ENCODE measurements at regions not wholly inside any gene's neighbourhood (a gene's known extent, or its start where the extent isn't known, plus 50 kb on each side); places are given as distances from the start of the nearest gene placed in this dataset.

DNA sequence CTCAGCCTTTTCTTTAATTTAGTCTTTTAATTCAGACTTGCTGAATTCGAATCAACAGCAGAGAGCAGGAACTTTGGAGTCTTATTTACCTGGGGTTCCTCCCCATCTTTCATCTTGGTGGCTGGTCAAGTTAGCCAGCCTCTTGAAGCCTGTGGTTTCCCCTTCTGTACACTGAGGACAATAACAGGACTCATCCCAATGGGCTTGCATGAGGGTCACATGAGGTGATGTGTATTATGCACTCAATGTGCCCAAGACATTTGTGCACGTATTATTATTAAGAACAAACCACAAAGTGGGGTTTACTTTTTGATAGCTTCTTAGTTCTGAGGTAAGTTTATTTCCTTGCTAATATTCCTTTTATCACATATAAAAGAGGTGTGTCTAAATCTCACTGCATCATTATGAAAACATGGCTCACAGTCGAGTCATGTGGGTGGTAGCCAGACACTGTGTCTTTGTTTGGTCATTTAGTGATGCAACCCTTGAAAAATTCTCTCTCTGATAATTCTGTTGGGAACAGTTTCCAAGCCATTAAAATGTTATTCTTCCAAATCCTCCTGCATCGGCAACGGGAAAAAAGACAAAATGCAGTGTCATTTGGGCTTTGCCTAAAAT is 86.5 kb upstream of the GRB10 start:
- intact Hi-C loops (cut with DNase I): no loop called here
- 66 to 72% methylated on average over 5 of the region's 5 CpGs for WGBS, 2 donors
- peaks cover 0 to 29% (median 5%) of the 10 kb centered on the region in 4 donors for H3K4me1 ChIP-seq
- no peak for DNase-seq
- H3K27ac ChIP-seq: no peak overlapping the region
- TF ChIP-seq POLR2AphosphoS5 (IDR thresholded peaks at IDR 0.05) (peak in 1 of 4 donors; percentile 16), EP300 (IDR thresholded peaks at IDR 0.05) (no peak), POLR2A (IDR thresholded peaks at IDR 0.05) (no peak)
- TF ChIP-seq, protein P1, sequence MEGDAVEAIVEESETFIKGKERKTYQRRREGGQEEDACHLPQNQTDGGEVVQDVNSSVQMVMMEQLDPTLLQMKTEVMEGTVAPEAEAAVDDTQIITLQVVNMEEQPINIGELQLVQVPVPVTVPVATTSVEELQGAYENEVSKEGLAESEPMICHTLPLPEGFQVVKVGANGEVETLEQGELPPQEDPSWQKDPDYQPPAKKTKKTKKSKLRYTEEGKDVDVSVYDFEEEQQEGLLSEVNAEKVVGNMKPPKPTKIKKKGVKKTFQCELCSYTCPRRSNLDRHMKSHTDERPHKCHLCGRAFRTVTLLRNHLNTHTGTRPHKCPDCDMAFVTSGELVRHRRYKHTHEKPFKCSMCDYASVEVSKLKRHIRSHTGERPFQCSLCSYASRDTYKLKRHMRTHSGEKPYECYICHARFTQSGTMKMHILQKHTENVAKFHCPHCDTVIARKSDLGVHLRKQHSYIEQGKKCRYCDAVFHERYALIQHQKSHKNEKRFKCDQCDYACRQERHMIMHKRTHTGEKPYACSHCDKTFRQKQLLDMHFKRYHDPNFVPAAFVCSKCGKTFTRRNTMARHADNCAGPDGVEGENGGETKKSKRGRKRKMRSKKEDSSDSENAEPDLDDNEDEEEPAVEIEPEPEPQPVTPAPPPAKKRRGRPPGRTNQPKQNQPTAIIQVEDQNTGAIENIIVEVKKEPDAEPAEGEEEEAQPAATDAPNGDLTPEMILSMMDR (IDR thresholded peaks at IDR 0.05): no peak
- no peaks in the 10 kb centered on the region for H3K27me3 ChIP-seq
- H3K9me3 ChIP-seq: no peaks in the 10 kb centered on the region
- no peak overlapping the region for H3K4me3 ChIP-seq
- H3K36me3 ChIP-seq: no peaks in the 10 kb centered on the region

DNA sequence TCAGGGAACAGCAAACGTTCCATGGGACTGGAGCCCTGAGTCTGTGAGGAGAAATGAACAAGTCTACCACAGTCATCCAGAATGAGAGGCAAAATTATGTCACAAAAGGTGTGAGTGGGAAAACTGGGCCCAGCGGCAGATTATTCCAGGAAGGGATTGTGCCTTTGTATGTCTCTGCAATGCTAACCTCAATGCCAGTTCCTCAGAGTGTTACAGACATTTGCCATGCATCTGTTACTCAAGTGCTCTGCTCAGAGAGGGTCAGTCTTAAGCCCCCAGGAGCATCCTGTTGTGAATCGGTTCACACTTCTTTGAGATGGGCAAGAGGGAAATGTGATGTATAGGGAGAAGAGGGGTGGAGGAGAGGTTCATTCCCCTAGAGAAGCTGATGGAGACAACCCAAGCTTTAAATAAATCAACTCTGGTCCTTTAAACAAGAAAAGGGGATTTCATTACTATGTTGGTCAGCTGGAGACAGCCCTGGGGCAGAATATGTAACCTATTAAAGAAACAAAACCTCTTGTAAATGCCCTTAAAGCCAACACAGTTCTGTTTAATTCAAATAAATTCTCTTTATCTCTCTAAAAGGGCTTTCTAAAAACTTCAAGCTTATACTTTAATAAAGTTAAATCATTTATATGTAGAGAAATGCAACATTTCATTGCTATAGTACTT is 85.9 kb upstream of the GRB10 start:
- Histone ChIP-seq H3K27ac (no peak overlapping the region), H3K9me3 (no peaks in the 10 kb centered on the region), H3K27me3 (no peaks in the 10 kb centered on the region), H3K36me3 (no peaks in the 10 kb centered on the region), H3K4me3 (no peak overlapping the region), H3K4me1 (peaks cover 0 to 29% (median 5%) of the 10 kb centered on the region in 4 donors)
- WGBS, 2 donors: 76 to 82% methylated on average over 3 of the region's 3 CpGs
- intact Hi-C loops (cut with DNase I): no loop called here
- no peak for DNase-seq
- TF ChIP-seq, protein P1 (IDR thresholded peaks at IDR 0.05): no peak
- TF ChIP-seq EP300 (IDR thresholded peaks at IDR 0.05): no peak
- no peak for TF ChIP-seq POLR2AphosphoS5 (IDR thresholded peaks at IDR 0.05)
- no peak for TF ChIP-seq POLR2A (IDR thresholded peaks at IDR 0.05)

DNA sequence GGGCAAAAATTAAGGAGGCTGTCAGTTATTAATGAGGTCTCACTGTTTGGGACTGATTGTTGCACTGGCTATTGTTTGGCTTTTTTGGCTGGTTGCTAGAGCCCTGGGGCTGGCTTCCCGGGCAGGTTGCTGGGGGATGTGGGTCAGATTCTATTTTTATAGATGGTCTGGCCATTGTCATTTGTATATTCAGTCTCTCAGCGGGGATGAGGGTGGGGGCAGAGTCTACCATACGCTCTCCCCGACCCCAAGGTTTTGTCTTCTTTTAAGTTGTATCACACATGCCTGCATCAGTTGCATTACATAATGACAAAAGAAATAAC is 84.3 kb upstream of the GRB10 start:
- intact Hi-C loops (cut with DNase I): no loop called here
- DNase-seq: no peak
- Histone ChIP-seq H3K4me3 (no peak overlapping the region), H3K9me3 (no peaks in the 10 kb centered on the region), H3K27ac (no peak overlapping the region), H3K27me3 (no peaks in the 10 kb centered on the region), H3K4me1 (peaks cover 0 to 29% (median 5%) of the 10 kb centered on the region in 4 donors), H3K36me3 (no peaks in the 10 kb centered on the region)
- 74 to 82% methylated on average over 4 of the region's 4 CpGs for WGBS, 2 donors
- TF ChIP-seq POLR2A (IDR thresholded peaks at IDR 0.05) (no peak), POLR2AphosphoS5 (IDR thresholded peaks at IDR 0.05) (no peak), EP300 (IDR thresholded peaks at IDR 0.05) (no peak)
- TF ChIP-seq, protein P1 (IDR thresholded peaks at IDR 0.05): no peak

DNA sequence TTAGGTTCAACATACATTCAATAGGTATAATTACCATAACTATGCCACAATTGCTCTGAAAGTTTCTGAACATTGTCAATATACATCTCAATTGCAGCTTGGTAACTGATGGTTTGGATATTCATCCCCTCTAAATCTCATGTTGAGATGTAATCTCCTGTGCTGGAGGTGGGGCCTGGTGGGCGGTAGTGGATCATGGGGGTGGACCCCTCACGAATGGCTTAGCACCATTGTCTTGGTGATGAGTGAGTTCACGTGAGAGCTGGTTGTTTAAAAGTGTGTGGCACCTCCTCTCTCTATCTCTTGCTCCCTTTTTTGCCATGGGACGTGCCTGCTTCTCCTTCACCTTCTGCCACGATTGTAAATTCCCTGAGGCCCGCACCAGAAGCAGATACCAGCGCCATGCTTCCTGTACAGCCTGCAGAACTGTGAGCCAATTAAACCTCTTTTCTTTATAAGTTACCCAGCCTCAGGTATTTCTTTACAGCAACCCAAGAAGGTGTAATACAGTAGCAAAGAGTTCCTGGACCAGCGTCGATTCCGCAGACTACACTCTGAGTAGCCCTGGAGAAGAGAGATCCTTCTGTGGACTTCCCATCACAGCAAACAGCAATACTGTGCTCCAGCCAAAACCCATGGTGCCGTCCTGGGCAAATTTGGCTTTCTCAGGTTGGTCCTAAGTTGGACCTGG is 83.8 kb upstream of the GRB10 start:
- DNase-seq: no peak
- H3K4me1 ChIP-seq: peaks cover 0 to 29% (median 5%) of the 10 kb centered on the region in 4 donors
- TF ChIP-seq POLR2AphosphoS5 (IDR thresholded peaks at IDR 0.05) (no peak), EP300 (IDR thresholded peaks at IDR 0.05) (no peak), POLR2A (IDR thresholded peaks at IDR 0.05) (no peak)
- TF ChIP-seq, protein P1 (IDR thresholded peaks at IDR 0.05): no peak
- H3K9me3 ChIP-seq: no peaks in the 10 kb centered on the region
- intact Hi-C loops (cut with DNase I): no loop called here
- H3K27me3 ChIP-seq: no peaks in the 10 kb centered on the region
- H3K27ac ChIP-seq: no peak overlapping the region
- H3K4me3 ChIP-seq: no peak overlapping the region
- 87 to 88% methylated on average over 11 of the region's 11 CpGs for WGBS, 2 donors
- no peaks in the 10 kb centered on the region for H3K36me3 ChIP-seq

All from sigmoid colon (tissue), 6 donors.